Keratinocyte (primary cell): ENCODE measurements at regions not wholly inside any gene's neighbourhood (a gene's known extent, or its start where the extent isn't known, plus 50 kb on each side); places are given as distances from the start of the nearest gene placed in this dataset.

Experiments used
- DNase-seq: peaks from one replicate; pipeline ENCODE4 v3.0.0-alpha.2; 2011; ENCODE audit warnings: low read depth, missing footprints, low spot score
- FAIRE-seq: peaks from 2 replicates; lab custom pipeline; 2011; peaks lifted over from hg19 to GRCh38; lab: Jason Lieb, UNC
- H2AFZ ChIP-seq: 2 replicates; pipeline ENCODE4 v1.6.0; 2012; ENCODE audit warnings: low read length, control low read depth, inconsistent platforms; ENCODE audit not compliant: control insufficient read depth
- H3K27ac ChIP-seq: 2 replicates; pipeline ENCODE4 v1.5.1; 2011; ENCODE audit warnings: low read length; ENCODE audit not compliant: control insufficient read depth, insufficient read depth
- H3K27me3 ChIP-seq: 3 replicates; pipeline ENCODE4 v1.6.0; 2011; ENCODE audit warnings: low read length; ENCODE audit not compliant: control insufficient read depth, insufficient read depth; ENCODE audit errors: extremely low read depth
- H3K36me3 ChIP-seq, 2 experiments: 2 replicates in 1 of 2; 3 replicates in 1 of 2; pipeline ENCODE4 v1.5.1; 2011; ENCODE audit warnings: low read length in 2 of 2, mild to moderate bottlenecking in 1 of 2; ENCODE audit not compliant: control insufficient read depth in 2 of 2, insufficient read depth in 2 of 2; ENCODE audit errors: extremely low read depth in 1 of 2
- H3K4me1 ChIP-seq: 3 replicates; pipeline ENCODE4 v1.5.1; 2011; ENCODE audit warnings: low read length; ENCODE audit not compliant: control insufficient read depth, insufficient read depth; ENCODE audit errors: extremely low read depth
- H3K4me2 ChIP-seq: 3 replicates; pipeline ENCODE4 v1.6.0; 2011; ENCODE audit warnings: low read depth, low read length; ENCODE audit not compliant: control insufficient read depth, insufficient read depth; ENCODE audit errors: extremely low read depth
- H3K4me3 ChIP-seq, 3 experiments: fragments of 200-600 bp in 1 of 3; sonication (generic) in 1 of 3; 2 replicates in 2 of 3; 3 replicates in 1 of 3; pipeline ENCODE4 v1.5.1; 2011 to 2016; ENCODE audit warnings: low read length in 3 of 3, mild to moderate bottlenecking in 3 of 3, control low read depth in 2 of 3, inconsistent platforms in 1 of 3, low read depth in 1 of 3, mixed read lengths in 1 of 3, mixed run types in 1 of 3, moderate library complexity in 1 of 3; ENCODE audit not compliant: control insufficient read depth in 2 of 3, insufficient read depth in 2 of 3; ENCODE audit errors: extremely low read depth in 1 of 3
- H3K79me2 ChIP-seq: 2 replicates; pipeline ENCODE4 v1.6.0; 2012; ENCODE audit warnings: low read length; ENCODE audit not compliant: control insufficient read depth, insufficient read depth
- H3K9ac ChIP-seq: 3 replicates; pipeline ENCODE4 v1.6.0; 2011; ENCODE audit warnings: low read length; ENCODE audit not compliant: control insufficient read depth, insufficient read depth; ENCODE audit errors: extremely low read depth
- H3K9me1 ChIP-seq: 3 replicates; pipeline ENCODE4 v1.6.0; 2011; ENCODE audit warnings: low read length; ENCODE audit not compliant: control insufficient read depth, insufficient read depth; ENCODE audit errors: extremely low read depth
- H3K9me3 ChIP-seq: 2 replicates; pipeline ENCODE4 v1.5.1; 2012; ENCODE audit warnings: low read depth, low read length; ENCODE audit not compliant: control insufficient read depth
- H4K20me1 ChIP-seq: 3 replicates; pipeline ENCODE4 v1.6.0; 2011; ENCODE audit warnings: low read length; ENCODE audit not compliant: control insufficient read depth, insufficient read depth; ENCODE audit errors: extremely low read depth
- EZH2 ChIP-seq: IDR thresholded peaks from one replicate; pipeline ENCODE4 v1.6.1; 2012; ENCODE audit warnings: inconsistent platforms, mild to moderate bottlenecking, low read length, moderate library complexity
- dilution Hi-C: fragments of 300-500 bp; cut with MboI; formaldehyde crosslinking; loops from one replicate; pipeline ENCODE4 v1.7.0; 2020; ENCODE audit warnings: low sequenced_read_pairs; ENCODE audit not compliant: extremely low pct_ligation_motif_present
- TF ChIP-seq, protein P1 (sequence below), 3 experiments: IDR thresholded peaks in 1 of 3; conservative IDR thresholded peaks in 1 of 3; optimal IDR thresholded peaks in 1 of 3; 2 replicates in 2 of 3; 3 replicates in 1 of 3; pipeline versions ENCODE3 to v1.5.1; 2011; ENCODE audit warnings: low read length in 3 of 3, mild to moderate bottlenecking in 3 of 3, moderate library complexity in 2 of 3, control low read depth in 1 of 3, inconsistent platforms in 1 of 3; ENCODE audit not compliant: insufficient read depth in 2 of 3; ENCODE audit errors: extremely low read depth in 1 of 3

DNA sequence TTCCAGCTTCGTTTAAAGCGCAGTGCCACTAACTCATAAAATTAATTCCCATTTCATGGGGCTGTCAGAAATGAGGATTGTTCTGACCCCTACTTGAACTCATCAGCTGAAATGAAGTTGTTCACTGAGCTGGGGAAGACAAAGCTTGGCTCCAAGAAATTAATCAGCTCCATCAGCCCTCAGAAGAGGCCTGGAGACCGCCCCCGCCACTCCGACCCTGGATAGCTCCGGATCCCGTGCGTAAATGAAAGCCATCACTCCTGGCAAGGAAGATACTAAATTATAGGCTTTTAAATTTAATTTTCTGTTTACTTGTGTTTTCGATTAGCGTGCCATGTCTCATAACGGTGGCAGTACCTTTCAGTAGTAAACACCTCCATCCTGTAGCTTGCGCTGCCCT, 142.8 kb upstream of the IRX2 start:
- dilution Hi-C loops = no loop called here

DNA sequence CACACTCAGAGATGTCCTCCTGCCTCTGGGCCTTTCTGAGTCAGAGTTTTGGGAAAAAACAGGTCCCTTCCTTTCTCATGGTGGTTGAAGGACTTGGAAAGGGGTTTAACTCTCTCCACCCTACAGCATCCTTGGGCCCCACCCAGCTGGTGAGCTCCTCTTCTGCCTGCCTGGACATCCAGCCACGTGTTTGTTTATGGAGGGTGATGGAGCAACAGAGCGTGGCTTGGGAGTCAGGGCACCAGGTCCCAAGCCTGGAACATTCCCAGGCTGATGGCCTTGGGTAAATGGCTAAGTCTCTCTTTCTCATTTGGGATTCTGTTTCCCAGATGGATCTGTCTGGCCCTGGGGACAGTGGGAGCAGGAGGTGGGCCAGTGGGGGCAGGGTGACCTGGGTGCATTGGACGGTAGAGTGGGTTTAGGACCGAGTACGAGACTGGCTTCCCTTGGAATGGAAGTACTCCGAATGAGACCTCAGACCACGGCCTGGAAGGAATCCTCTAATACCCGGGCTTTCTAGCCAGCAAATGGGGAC, 141.1 kb upstream of the IRX2 start:
- Histone ChIP-seq H3K9me1 (no peaks in the 10 kb centered on the region), H3K79me2 (no peaks in the 10 kb centered on the region), H3K4me1 (no peaks in the 10 kb centered on the region), H2AFZ (no peak overlapping the region), H3K9ac (no peak overlapping the region), H3K27ac (no peak overlapping the region), H4K20me1 (no peaks in the 10 kb centered on the region), H3K9me3 (peaks cover 13% of the 10 kb centered on the region), H3K27me3 (no peaks in the 10 kb centered on the region), H3K4me3 (no peak overlapping the region), H3K4me2 (no peak overlapping the region), H3K36me3 (no peaks in the 10 kb centered on the region)
- DNase-seq = no peak
- dilution Hi-C loops = no loop called here
- no peak for TF ChIP-seq EZH2
- TF ChIP-seq, protein P1, sequence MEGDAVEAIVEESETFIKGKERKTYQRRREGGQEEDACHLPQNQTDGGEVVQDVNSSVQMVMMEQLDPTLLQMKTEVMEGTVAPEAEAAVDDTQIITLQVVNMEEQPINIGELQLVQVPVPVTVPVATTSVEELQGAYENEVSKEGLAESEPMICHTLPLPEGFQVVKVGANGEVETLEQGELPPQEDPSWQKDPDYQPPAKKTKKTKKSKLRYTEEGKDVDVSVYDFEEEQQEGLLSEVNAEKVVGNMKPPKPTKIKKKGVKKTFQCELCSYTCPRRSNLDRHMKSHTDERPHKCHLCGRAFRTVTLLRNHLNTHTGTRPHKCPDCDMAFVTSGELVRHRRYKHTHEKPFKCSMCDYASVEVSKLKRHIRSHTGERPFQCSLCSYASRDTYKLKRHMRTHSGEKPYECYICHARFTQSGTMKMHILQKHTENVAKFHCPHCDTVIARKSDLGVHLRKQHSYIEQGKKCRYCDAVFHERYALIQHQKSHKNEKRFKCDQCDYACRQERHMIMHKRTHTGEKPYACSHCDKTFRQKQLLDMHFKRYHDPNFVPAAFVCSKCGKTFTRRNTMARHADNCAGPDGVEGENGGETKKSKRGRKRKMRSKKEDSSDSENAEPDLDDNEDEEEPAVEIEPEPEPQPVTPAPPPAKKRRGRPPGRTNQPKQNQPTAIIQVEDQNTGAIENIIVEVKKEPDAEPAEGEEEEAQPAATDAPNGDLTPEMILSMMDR (optimal IDR thresholded peaks at IDR 0.05 in 1 of 3, IDR thresholded peaks at IDR 0.05 in 1 of 3, conservative IDR thresholded peaks at IDR 0.05 in 1 of 3; ENCODE audit: extremely low read depth in 1 of 3, insufficient read depth in 2 of 3, low read length in 3 of 3) = no peak
- no peak for FAIRE-seq

More for the DNA sequence above, 142.8 kb upstream of the IRX2 start:
- Histone ChIP-seq H3K27ac (no peak overlapping the region), H3K4me2 (no peak overlapping the region), H4K20me1 (no peaks in the 10 kb centered on the region), H3K4me3 (no peak overlapping the region), H3K9ac (no peak overlapping the region), H2AFZ (no peak overlapping the region), H3K36me3 (no peaks in the 10 kb centered on the region), H3K79me2 (no peaks in the 10 kb centered on the region), H3K9me1 (no peaks in the 10 kb centered on the region), H3K9me3 (peaks cover 14% of the 10 kb centered on the region), H3K4me1 (no peaks in the 10 kb centered on the region), H3K27me3 (no peaks in the 10 kb centered on the region)
- TF ChIP-seq, protein P1 (optimal IDR thresholded peaks at IDR 0.05 in 1 of 3, IDR thresholded peaks at IDR 0.05 in 1 of 3, conservative IDR thresholded peaks at IDR 0.05 in 1 of 3; ENCODE audit: extremely low read depth in 1 of 3, insufficient read depth in 2 of 3, low read length in 3 of 3) = no peak
- TF ChIP-seq EZH2 = no peak
- no peak for FAIRE-seq
- no peak for DNase-seq
